HG03571 (cell line): ENCODE measurements at regions not wholly inside any gene's neighbourhood (a gene's known extent, or its start where the extent isn't known, plus 50 kb on each side); places are given as distances from the start of the nearest gene placed in this dataset.
"Not testable (repeated sequence)": the region's sequence is repeated elsewhere in the genome, so short reads cannot be mapped to it uniquely, and the experiment has no call there.

Source experiments
- ATAC-seq: cut with Tn5 transposase; IDR thresholded peaks from one replicate; pipeline ENCODE4 v1.9.1; 2021; ENCODE audit not compliant: unreplicated experiment

DNA sequence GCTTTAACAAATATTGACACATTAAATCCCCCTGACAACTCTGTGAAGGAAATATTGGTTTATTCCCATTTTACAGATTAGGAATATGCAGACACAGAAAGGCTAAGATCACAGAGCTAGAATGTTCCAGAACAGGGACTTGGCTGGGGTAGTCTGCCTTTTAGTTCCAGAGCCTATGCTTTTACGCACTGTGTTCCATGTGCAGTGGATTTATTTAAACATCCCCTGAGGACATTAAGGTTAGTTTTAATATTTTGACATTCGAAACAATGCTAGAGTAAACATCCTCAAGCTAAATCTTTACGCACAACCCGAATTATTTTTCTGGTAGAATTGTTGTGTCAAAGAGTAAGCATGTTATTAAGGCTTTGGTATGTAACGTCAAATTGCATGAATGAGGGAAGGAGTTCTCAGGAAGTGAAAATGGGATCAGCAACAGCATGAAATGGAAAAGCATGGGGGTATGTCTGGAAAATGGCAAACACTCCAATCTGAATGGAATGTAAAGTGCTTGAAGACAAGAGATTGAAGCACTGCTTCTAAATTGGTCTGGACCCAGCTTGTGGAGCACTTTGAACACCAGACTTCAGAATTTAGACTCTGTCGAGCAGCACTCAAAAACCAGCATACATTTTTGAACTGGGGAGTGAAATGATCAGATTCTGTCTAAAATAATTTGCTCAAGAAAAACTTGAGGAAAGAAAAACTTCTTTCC, 429.9 kb downstream of the CD83 start:
- no peak for ATAC-seq

DNA sequence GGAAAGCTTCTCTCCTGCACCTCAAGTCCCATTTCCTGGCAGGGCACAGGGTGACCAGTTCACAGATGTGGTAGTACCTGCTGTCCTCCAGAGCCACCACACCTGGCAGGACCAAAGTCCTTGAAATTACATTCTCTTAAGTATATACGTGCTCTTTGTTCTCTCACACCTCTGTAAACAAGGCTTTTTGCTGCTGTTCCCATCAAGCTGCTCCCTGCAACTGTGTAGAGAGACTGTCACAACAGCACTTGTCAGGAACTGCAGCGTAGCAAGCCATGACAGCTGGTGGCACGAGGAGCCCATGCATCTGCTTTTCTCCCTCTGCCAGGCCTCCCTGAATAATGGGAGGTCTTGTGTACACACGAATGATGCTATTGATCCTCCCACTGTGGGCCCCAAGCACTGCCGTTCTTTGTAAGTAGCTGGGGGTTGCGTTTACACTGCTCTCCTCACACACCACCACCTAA, 431.8 kb downstream of the CD83 start:
- ATAC-seq: no peak

DNA sequence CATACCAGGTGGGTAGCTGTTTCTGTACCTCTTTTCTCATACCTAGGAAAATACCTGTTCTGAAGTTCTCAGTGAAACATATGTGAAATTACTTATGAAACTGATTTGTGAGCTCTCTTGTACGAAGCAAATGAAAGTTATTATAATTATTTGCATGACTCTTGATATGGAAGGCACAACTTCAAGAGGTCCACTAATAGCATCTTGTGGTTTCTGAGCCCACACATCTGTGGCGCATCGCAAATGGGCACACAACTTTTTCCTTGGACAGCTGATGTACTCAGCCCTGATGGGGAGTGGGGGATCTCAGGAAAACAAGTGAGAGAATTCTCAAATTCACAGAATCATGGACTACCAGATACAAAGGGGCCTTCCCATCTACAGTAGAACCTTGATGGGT, 432.3 kb downstream of the CD83 start:
- no peak for ATAC-seq

- ATAC-seq: no peak
Measured at GRCh38 chr6:14550410-14550809, 432.8 kb downstream of the CD83 start.

- no peak for ATAC-seq
Measured at GRCh38 chr6:14550822-14551221, 433.2 kb downstream of the CD83 start.

GRCh38 chr6:14551601-14552000, 434.0 kb downstream of the CD83 start:
- ATAC-seq: not testable (repeated sequence)

DNA sequence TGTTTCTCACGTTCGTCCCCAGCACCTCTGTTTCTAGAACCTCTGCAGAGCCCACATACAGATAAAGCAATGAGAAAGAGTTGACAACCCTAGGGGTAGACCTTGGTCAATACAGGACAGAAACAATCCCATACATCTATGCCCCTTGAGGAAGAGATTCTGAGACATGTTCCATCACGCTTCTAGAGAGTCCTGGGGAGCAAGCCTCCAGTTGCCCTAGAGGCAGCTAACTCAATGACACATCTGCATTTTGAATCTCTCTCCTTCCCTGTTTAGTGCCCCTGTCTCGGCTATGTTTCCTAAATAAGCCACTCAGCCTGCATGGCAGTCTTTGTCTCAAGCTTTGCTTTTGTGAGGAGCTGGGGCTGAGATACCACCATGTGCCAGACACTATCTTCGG, 435.3 kb downstream of the CD83 start:
- no peak for ATAC-seq

DNA sequence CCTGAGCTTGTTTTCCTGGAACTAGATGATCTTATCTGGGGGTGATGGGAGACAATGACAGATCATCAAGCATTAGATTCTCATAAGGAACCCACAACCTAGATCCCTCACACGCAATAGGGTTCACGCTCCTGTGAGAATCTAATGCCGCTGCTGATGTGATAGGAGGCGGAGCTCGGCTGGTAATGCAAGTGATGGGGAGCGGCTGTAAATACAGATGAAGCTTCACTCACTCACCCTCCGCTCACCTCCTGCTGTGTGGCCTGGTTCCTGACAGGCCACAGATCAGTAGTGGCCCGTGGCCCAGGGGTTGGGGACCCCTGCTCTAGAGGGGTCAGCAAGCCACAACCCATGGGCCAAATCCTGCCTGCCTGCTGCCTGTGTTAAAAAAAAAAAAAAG, 435.9 kb downstream of the CD83 start:
- no peak for ATAC-seq

DNA sequence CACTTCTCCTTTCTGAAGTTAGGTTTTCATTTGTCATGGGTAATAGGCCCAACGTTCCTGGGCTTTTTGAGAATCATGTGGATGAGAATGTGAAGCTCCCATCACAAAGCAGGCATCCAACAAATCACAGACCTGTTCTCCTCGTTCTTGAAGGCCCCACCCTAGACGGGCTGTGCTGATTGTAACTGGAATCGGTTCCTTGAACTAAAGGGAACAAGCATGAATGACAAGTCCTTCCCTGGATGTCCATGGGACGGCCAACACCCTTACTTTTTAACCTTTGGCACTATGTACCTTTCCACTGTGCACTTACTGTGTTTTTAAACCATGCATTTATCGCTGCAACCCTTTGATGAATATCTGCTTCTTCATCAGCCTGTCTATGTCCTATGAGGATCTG, 438.2 kb downstream of the CD83 start:
- ATAC-seq: no peak

GRCh38 chr6:14559746-14560536, 442.4 kb downstream of the CD83 start:
- ATAC-seq: no peak

DNA sequence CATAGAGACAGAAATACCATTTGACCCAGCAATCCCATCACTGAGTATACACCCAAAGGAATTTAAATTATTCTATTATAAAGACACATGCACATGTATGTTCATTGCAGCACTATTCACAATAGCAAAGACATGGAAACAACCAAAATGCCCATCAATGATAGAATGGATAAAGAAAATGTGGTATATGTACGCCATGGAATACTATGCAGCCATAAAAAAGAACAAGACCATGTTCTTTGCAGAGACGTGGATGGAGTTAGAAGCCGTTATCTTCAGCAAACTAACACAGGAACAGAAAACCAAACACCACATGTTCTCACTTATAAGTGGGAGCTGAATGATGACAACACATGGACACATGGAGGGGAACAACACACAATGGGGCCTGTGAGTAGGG, 444.0 kb downstream of the CD83 start:
- ATAC-seq: not testable (repeated sequence)

DNA sequence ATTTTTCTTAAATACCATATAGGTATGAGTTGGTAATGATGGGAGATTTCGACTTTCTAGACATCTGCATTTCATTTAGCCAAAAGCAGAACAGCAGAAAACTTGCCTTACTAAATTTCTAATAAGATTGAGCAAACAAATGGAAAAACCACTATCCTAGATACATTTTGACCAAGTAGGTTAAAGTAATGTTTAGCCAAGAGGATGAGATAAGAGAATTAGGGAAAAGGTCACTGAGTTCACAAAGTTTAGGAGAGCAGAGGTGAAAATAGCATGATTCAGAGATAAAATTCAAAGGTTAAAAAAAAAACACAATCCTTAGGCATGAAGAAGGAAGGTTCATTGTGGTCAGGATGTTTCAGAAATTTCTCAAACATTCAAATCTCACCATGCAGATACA, 450.3 kb downstream of the CD83 start:
- no peak for ATAC-seq

DNA sequence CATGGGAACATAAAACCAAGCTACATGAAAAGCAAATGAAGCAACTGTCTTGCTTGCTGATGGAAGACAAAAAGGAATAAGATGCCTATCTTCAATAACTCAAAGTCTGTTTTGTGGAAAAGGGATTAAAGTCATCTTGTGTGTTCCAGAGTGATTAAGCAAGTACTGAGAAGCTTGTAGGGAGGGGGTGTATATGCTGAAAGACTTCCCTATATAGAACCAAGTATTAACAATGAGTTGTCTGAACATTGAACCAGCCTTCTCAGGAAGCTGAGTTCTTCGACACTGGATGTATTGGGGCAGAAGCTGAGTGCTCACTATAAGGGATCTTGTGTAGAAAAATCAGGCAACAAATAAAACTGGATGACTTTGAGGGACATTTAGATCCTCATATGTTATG, 451.8 kb downstream of the CD83 start:
- ATAC-seq: no peak

GRCh38 chr6:14569874-14570273, 452.3 kb downstream of the CD83 start:
- not testable (repeated sequence) for ATAC-seq

DNA sequence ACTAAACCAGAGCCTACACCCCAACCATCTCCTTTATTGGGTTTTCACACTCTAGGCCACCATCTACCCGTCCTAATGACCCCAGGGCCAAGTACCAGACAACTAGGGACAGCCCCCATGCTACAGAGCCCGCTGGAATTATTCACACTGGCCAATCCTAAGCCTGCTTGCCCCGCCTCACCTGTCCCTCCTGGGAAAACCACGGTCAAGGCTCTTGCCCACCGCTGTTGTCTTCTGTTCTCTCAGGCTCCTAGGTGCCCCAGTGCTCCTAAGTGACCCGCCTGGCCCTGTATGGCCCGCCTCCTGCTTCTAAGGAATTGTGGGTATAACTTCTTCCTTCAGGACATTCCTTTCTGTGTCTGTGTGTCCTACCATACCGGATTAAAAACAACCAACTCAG, 453.4 kb downstream of the CD83 start:
- no peak for ATAC-seq

DNA sequence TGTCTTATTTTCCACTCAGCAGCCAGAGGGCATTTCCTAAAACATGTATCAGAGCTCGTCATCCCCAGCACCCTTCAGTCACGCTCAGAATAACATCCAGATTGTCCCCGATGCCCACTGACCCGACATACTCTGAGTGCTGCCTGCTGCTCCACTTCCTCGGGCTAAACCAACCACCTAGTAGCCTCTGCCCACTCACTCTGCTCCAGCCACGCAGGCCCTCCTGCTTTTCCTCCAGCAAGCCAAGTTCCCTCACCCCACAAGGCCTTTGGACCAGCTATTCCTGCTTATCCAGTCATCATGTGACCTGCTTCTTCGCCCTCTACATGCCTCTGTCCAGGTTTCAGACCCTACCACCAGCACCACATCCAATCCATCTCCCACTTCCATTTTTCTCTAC, 454.2 kb downstream of the CD83 start:
- ATAC-seq: no peak

DNA sequence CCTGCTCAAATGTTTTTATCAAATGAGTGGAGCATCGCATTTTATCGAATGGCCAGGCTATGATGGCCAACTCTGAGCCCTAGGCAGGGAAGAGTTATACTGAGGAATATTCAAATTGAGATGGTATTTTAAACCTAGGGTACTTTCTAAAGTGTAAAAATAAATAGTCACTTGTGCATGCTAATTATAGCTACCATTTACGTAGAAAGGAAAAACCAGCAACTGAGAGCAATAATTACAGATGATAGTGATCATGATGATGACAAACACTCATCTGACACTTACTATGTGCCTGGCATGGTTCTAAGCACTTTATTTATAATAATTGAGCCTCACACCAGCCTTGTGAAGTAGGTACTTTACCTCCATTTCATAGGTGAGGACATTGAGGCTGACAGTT, 455.7 kb downstream of the CD83 start:
- ATAC-seq: no peak

DNA sequence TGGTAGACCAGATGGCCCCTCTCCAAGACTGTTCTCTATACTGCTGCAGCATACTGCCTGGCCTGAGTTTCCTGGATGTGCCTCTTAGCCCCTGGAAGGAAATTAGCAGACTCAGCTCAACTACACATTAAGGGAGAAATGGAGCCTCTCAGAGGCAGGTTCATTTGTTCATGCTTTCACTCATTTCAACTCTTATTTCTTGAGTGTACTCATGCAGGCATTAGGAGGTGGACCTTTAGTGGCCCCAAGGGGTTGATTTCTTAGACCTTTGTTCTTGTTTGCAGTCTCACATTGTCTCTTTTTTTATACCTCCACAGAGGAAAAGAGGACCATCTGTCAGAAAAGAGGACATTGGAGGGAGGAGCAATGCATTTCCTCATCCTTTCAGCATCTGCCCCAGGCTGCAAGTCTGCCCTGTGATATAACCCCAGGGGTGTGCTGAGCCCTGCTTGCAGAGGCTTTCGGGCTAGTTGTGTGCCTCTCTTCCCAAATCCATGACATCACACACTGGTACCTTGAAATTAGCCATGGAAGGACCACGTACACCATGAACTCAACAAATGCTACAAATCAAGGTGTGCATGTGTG, 456.2 kb downstream of the CD83 start:
- no peak for ATAC-seq

DNA sequence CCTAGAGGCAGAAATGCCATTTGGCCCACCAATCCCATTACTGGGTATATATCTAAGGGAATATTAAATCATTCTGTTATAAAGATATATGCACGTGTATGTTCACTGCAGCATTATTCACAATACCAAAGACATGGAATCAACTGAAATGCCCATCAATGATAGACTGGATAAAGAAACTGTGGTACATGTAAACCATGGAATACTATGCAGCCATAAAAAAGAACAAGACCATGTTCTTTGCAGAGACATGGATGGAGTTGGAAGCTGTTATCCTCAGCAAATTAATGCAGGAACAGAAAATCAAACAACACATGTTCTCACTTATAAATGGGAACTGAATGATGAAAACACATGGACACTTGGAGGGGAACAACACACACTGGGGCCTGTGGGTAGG, 458.4 kb downstream of the CD83 start:
- no peak for ATAC-seq

GRCh38 chr6:14578994-14579393, 461.4 kb downstream of the CD83 start:
- no peak for ATAC-seq

- no peak for ATAC-seq
Measured at GRCh38 chr6:14582749-14583148, 465.2 kb downstream of the CD83 start.

GRCh38 chr6:14583826-14584225, 466.3 kb downstream of the CD83 start:
- no peak for ATAC-seq
